ENCODE measurements at regions not wholly inside any gene's neighbourhood (a gene's known extent, or its start where the extent isn't known, plus 50 kb on each side); places are given as distances from the start of the nearest gene placed in this dataset.
A peak's percentile ranks its signal among the peaks of the same experiment; 100 is the strongest.

DNA sequence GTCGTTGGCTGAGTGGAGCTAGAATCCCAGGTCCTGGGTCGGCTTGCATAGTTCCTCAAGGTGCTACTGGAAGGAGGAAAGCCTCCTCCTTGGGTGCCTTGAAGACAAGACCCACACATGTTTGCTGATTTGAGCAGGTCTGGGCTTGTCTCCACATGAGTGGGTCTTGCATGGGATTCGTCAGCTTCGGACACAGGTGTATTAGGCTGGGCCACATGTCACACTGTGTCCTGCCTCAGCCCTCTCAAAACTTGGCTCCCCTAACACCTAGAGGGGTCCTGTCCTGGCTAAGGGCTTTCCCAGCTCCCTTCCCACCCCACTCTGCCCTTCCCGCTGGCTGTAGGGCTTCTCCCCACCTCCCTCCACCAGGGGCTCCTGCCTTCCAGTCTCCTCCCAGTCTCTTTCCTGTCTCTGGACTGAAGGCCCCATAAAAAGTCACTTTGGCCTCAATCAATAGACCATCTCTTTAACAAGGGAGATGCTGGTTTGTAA, 73.0 kb upstream of the ADPGK start:
- Histone ChIP-seq H3K27ac (no peak overlapping the region), H3K4me3 (no peak overlapping the region)
- no peak for TF ChIP-seq CTCF (IDR thresholded peaks at IDR 0.05; ENCODE audit: low read depth, low read length)

GRCh38 chr15:72855791-72856190, 72.2 kb upstream of the ADPGK start:
- H3K27ac ChIP-seq = no peak overlapping the region
- no peaks in the 10 kb centered on the region for H3K9me3 ChIP-seq (ENCODE audit: low read depth)
- no peak for TF ChIP-seq CTCF (IDR thresholded peaks at IDR 0.05; ENCODE audit: low read depth, low read length)
- no peaks in the 10 kb centered on the region for H3K36me3 ChIP-seq
- no peaks in the 10 kb centered on the region for H3K4me1 ChIP-seq (ENCODE audit: low read depth)
- no peaks in the 10 kb centered on the region for H3K27me3 ChIP-seq
- no peak overlapping the region for H3K4me3 ChIP-seq
- no peak for DNase-seq (ENCODE audit: low read depth in 1 of 2, low spot score in 1 of 2)

More for the DNA sequence above, 73.0 kb upstream of the ADPGK start:
- Histone ChIP-seq H3K36me3 (no peaks in the 10 kb centered on the region), H3K9me3 (ENCODE audit: low read depth) (no peaks in the 10 kb centered on the region), H3K4me1 (ENCODE audit: low read depth) (no peaks in the 10 kb centered on the region), H3K27me3 (no peaks in the 10 kb centered on the region)
- DNase-seq (ENCODE audit: low read depth in 1 of 2, low spot score in 1 of 2) = no peak

DNA sequence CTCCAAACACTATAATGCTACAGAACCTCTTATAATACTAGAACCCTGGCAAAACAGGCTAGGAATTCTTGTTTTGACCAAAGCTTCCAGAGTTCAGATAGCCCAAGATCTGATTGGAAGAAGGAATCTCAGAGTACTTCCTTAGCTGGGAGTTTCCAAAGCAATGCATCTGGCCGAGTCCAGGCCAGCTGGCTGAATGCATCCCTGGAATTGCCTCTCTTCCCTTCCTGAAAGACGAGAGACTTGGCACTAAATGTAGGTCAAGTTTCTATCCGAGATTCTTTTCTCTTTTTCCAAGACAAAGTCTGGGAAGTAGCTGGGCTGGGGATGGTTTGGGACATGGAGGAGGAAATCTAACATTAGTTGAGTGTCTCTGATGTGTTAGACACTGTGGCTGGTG, 68.7 kb upstream of the ADPGK start:
- no peak for TF ChIP-seq CTCF (IDR thresholded peaks at IDR 0.05; ENCODE audit: low read depth, low read length)
- Histone ChIP-seq H3K4me1 (ENCODE audit: low read depth) (no peaks in the 10 kb centered on the region), H3K27ac (no peak overlapping the region)

DNA sequence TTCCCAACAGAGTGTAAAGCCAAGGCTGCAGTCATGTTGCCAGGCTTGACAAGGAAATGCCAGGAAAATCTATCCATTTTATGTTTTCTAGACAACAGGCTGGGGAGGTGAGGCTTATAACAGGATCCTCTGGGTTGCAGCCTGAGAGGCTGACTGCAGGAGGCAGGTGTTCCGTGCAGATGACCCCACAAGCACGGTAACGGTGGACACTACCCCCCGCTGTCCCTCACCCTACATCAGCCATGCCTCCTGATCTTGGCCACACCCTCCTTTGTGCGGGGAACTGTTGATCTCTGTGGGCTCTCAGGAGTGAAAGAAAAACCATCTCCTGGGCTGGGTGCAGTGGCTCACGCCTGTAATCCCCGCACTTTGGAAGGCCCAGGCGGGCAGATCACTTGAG, 68.0 kb upstream of the ADPGK start:
- no peaks in the 10 kb centered on the region for H3K27me3 ChIP-seq
- H3K36me3 ChIP-seq = no peaks in the 10 kb centered on the region
- DNase-seq (ENCODE audit: low read depth in 1 of 2, low spot score in 1 of 2) = no peak
- no peaks in the 10 kb centered on the region for H3K9me3 ChIP-seq (ENCODE audit: low read depth)
- H3K4me1 ChIP-seq (ENCODE audit: low read depth) = no peaks in the 10 kb centered on the region
- TF ChIP-seq CTCF (IDR thresholded peaks at IDR 0.05; ENCODE audit: low read depth, low read length) = no peak
- H3K27ac ChIP-seq = no peak overlapping the region
- no peak overlapping the region for H3K4me3 ChIP-seq

More for the DNA sequence above, 68.7 kb upstream of the ADPGK start:
- DNase-seq (ENCODE audit: low read depth in 1 of 2, low spot score in 1 of 2) = peak in 1 of 2 donors; percentile 34
- Histone ChIP-seq H3K4me3 (no peak overlapping the region), H3K27me3 (no peaks in the 10 kb centered on the region), H3K36me3 (no peaks in the 10 kb centered on the region), H3K9me3 (ENCODE audit: low read depth) (no peaks in the 10 kb centered on the region)

DNA sequence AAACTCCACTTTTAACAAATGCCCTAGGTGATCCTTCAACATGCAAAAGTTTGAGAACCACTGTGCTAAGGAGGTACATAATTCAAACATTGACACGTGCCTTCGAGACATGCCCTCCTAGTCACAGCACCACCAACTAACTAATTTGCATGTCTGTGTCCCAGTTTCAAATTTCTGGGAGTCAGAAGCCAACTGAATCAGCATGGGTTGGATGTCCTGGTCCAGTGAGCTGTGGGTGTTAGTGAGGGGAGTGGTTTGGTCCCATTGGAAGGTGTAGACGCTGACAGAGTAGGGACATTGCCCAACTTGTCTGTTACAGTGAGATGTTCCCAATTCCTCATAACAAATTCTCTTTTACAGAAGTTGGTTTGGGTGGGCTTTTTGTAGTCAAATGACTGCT, 67.3 kb upstream of the ADPGK start:
- no peaks in the 10 kb centered on the region for H3K9me3 ChIP-seq (ENCODE audit: low read depth)
- no peak for TF ChIP-seq CTCF (IDR thresholded peaks at IDR 0.05; ENCODE audit: low read depth, low read length)
- H3K27ac ChIP-seq = no peak overlapping the region
- no peaks in the 10 kb centered on the region for H3K27me3 ChIP-seq
- no peaks in the 10 kb centered on the region for H3K4me1 ChIP-seq (ENCODE audit: low read depth)
- H3K4me3 ChIP-seq = no peak overlapping the region
- peak in 1 of 2 donors; percentile 18 for DNase-seq (ENCODE audit: low read depth in 1 of 2, low spot score in 1 of 2)
- H3K36me3 ChIP-seq = no peaks in the 10 kb centered on the region

DNA sequence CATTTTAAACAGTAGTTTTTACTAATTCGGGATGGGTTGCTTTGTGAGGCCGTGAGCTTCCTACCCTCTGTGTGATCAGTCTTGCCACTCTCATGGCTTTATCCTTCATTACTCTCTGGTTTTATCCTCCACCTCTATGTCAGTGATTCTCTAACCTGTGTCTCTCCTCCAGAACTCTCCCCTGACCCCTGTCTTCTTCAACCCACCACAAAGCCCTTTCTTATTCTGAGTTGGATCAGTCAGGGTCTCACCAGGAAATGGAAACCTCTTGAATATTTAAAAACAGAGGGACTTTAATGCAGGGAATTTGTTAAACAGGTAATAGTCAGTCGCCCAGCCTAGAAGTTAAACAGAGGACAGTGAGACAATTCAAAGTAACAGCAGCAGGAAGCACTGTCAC, 64.2 kb upstream of the ADPGK start:
- Histone ChIP-seq H3K4me1 (ENCODE audit: low read depth) (no peaks in the 10 kb centered on the region), H3K27me3 (no peaks in the 10 kb centered on the region), H3K9me3 (ENCODE audit: low read depth) (no peaks in the 10 kb centered on the region), H3K36me3 (no peaks in the 10 kb centered on the region), H3K4me3 (no peak overlapping the region), H3K27ac (no peak overlapping the region)
- TF ChIP-seq CTCF (IDR thresholded peaks at IDR 0.05; ENCODE audit: low read depth, low read length) = no peak
- no peak for DNase-seq (ENCODE audit: low read depth in 1 of 2, low spot score in 1 of 2)
